SK-N-SH (cell line): ENCODE measurements at regions not wholly inside any gene's neighbourhood (a gene's known extent, or its start where the extent isn't known, plus 50 kb on each side); places are given as distances from the start of the nearest gene placed in this dataset.
"Not testable (repeated sequence)": the region's sequence is repeated elsewhere in the genome, so short reads cannot be mapped to it uniquely, and the experiment has no call there.

Experiments used
- ELF1 ChIP-seq: IDR thresholded peaks from 2 replicates; pipeline ENCODE4 v1.4.0; 2012
- POLR2AphosphoS5 ChIP-seq: IDR thresholded peaks from 2 replicates; pipeline ENCODE4 v1.6.1; 2012; ENCODE audit warnings: low read depth, low read length
- SMC3 ChIP-seq: IDR thresholded peaks from 2 replicates; pipeline ENCODE4 v1.6.1; 2012; ENCODE audit warnings: low read depth, low read length, improper control_type of control experiment
- TAF1 ChIP-seq: IDR thresholded peaks from 2 replicates; pipeline ENCODE4 v1.6.1; 2012; ENCODE audit warnings: low read depth, mild to moderate bottlenecking, low read length, moderate library complexity, borderline replicate concordance
- TF ChIP-seq, protein P1 (sequence below): fragments of 200-600 bp; sonication (generic); IDR thresholded peaks from 2 replicates; pipeline ENCODE4 v1.6.1; 2017; ENCODE audit warnings: antibody characterized with exemption, mild to moderate bottlenecking, moderate library complexity

DNA sequence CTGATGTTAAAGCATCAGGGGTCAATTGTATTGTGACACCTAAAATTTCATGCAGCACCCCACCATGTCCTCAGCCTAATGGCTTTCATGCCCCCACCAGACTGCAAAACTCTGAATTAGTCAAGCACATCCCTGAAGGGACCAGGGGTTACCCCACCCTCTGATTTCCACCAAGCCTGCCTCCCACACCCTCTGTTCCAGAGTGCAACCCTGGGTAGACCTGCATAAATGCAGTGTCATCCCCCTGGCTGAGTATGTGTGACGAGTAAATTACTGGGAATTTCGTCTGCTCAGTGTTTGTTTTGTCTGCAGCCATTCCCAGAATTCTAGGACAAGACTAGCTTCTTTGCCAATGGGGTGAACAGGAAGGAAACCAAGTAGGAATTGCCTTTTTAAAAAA is 2136.9 kb upstream of the DEFB115 start:
- TF ChIP-seq, protein P1, sequence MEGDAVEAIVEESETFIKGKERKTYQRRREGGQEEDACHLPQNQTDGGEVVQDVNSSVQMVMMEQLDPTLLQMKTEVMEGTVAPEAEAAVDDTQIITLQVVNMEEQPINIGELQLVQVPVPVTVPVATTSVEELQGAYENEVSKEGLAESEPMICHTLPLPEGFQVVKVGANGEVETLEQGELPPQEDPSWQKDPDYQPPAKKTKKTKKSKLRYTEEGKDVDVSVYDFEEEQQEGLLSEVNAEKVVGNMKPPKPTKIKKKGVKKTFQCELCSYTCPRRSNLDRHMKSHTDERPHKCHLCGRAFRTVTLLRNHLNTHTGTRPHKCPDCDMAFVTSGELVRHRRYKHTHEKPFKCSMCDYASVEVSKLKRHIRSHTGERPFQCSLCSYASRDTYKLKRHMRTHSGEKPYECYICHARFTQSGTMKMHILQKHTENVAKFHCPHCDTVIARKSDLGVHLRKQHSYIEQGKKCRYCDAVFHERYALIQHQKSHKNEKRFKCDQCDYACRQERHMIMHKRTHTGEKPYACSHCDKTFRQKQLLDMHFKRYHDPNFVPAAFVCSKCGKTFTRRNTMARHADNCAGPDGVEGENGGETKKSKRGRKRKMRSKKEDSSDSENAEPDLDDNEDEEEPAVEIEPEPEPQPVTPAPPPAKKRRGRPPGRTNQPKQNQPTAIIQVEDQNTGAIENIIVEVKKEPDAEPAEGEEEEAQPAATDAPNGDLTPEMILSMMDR = not testable (repeated sequence)
- not testable (repeated sequence) for TF ChIP-seq ELF1, POLR2AphosphoS5, SMC3, TAF1
